ENCODE measurements at regions not wholly inside any gene's neighbourhood (a gene's known extent, or its start where the extent isn't known, plus 50 kb on each side); places are given as distances from the start of the nearest gene placed in this dataset.

- H3K79me2 ChIP-seq (ENCODE audit: control insufficient read depth in 1 of 2, insufficient read depth in 2 of 2, low read length in 2 of 2), result no peaks in the 10 kb centered on the region
- no peak overlapping the region for H2AFZ ChIP-seq (ENCODE audit: low read length)
- ChIA-PET POLR2A (ENCODE audit: partially characterized antibody) (no interaction called here), CTCF (ENCODE audit: partially characterized antibody) (no interaction called here)
- H4K91ac ChIP-seq (replicated peaks; ENCODE audit: insufficient read length, low read length), result no peak overlapping the region
- H2BK15ac ChIP-seq (ENCODE audit: low read length), result no peak overlapping the region
- H3K9ac ChIP-seq (replicated peaks in 1 of 4; ENCODE audit: extremely low read depth in 1 of 4, low read depth in 3 of 4, low read length in 3 of 4), result no peak overlapping the region
- no peak overlapping the region for H2AK5ac ChIP-seq (ENCODE audit: low read depth, low read length)
- TF ChIP-seq POU5F1 (IDR thresholded peaks at IDR 0.05; ENCODE audit: low read depth, low read length) (no peak), TBP (IDR thresholded peaks at IDR 0.05; ENCODE audit: low read depth, low read length) (no peak), CREB1 (IDR thresholded peaks at IDR 0.05) (no peak), SP2 (IDR thresholded peaks at IDR 0.05; ENCODE audit: low read length) (no peak), YY1 (IDR thresholded peaks at IDR 0.05; ENCODE audit: low read depth, low read length) (no peak), SIRT6 (IDR thresholded peaks at IDR 0.05; ENCODE audit: low read length) (no peak)
- no peak overlapping the region for H2BK5ac ChIP-seq (ENCODE audit: low read depth, low read length)
- no peak overlapping the region for H3K4ac ChIP-seq (replicated peaks; ENCODE audit: insufficient read length, low read depth, low read length)
- no peak overlapping the region for H3K18ac ChIP-seq (ENCODE audit: extremely low read depth, low read length)
- DNase-seq (ENCODE audit: low read depth in 1 of 2, low spot score in 2 of 2), result no peak
- H3K79me1 ChIP-seq (ENCODE audit: low read depth, low read length), result no peaks in the 10 kb centered on the region
- H3K23ac ChIP-seq (ENCODE audit: insufficient read length), result no peak overlapping the region
- no peak overlapping the region for H4K5ac ChIP-seq (ENCODE audit: insufficient read length, low read depth, low read length)
- H2BK120ac ChIP-seq (replicated peaks; ENCODE audit: low read depth, low read length), result no peak overlapping the region
- no peaks in the 10 kb centered on the region; a peak in 1 of 7 replicates for H3K27me3 ChIP-seq (replicated peaks in 1 of 4; ENCODE audit: control insufficient read depth in 3 of 4, extremely low read depth in 1 of 4, insufficient read depth in 3 of 4, low read length in 3 of 4)
- H3K56ac ChIP-seq (replicated peaks; ENCODE audit: insufficient read length, low read depth, low read length), result no peak overlapping the region
- no peak overlapping the region for H2BK12ac ChIP-seq (ENCODE audit: low read depth, low read length)
- H3K23me2 ChIP-seq (ENCODE audit: low read depth, low read length), result no peaks in the 10 kb centered on the region
- peaks cover 0 to 9% (median 2%) of the 10 kb centered on the region in 4 experiments; a peak in 3 of 7 replicates for H3K4me1 ChIP-seq (replicated peaks in 1 of 4; ENCODE audit: control insufficient read depth in 3 of 4, insufficient read depth in 4 of 4, low read length in 3 of 4)
- FAIRE-seq, result no peak
- H4K8ac ChIP-seq (ENCODE audit: extremely low read depth, insufficient read depth, low read length), result no peak overlapping the region
- no peak overlapping the region for H2BK20ac ChIP-seq (ENCODE audit: low read length)
- H3K4me2 ChIP-seq (ENCODE audit: insufficient read depth in 1 of 2, low read depth in 2 of 2, low read length in 2 of 2), result no peak overlapping the region
- H4K20me1 ChIP-seq (replicated peaks in 1 of 2; ENCODE audit: control insufficient read depth in 1 of 2, insufficient read depth in 2 of 2, low read length in 2 of 2), result no peaks in the 10 kb centered on the region
- no peaks in the 10 kb centered on the region for H3K36me3 ChIP-seq (ENCODE audit: control insufficient read depth in 2 of 4, insufficient read depth in 4 of 4, low read length in 3 of 4)
- H3K27ac ChIP-seq (ENCODE audit: low read depth, low read length), result no peak overlapping the region
- H3K4me3 ChIP-seq (ENCODE audit: extremely low read depth in 1 of 4, insufficient read depth in 2 of 4, low read depth in 3 of 4, low read length in 4 of 4), result no peak overlapping the region
- no peaks in the 10 kb centered on the region for H3K9me3 ChIP-seq (ENCODE audit: insufficient read depth in 2 of 2, low read depth in 1 of 2, low read length in 1 of 2)
- H3K14ac ChIP-seq (ENCODE audit: insufficient read length), result no peak overlapping the region
Measured at GRCh38 chr13:97121894-97122293, 100.2 kb upstream of the MBNL2 start.
